Urothelium cell line (cell line): ENCODE measurements at regions not wholly inside any gene's neighbourhood (a gene's known extent, or its start where the extent isn't known, plus 50 kb on each side); places are given as distances from the start of the nearest gene placed in this dataset.
A peak's percentile ranks its signal among the peaks of the same experiment; 100 is the strongest.
"Not testable (repeated sequence)": the region's sequence is repeated elsewhere in the genome, so short reads cannot be mapped to it uniquely, and the experiment has no call there.

Source experiments
- DNase-seq: peaks from one replicate; pipeline ENCODE4 v3.0.0; 2011; ENCODE audit warnings: low spot score, mixed read lengths
- FAIRE-seq: peaks from 2 replicates; lab custom pipeline; 2011; peaks lifted over from hg19 to GRCh38; lab: Jason Lieb, UNC

GRCh38 chr11:96447208-96448110, 57.6 kb downstream of the JRKL start:
- FAIRE-seq (no peak), DNase-seq (no peak)

- DNase-seq (no peak), FAIRE-seq (no peak)
These were observed 58.4 kb downstream of the JRKL start for GRCh38 chr11:96448225-96448624.

GRCh38 chr11:96456111-96456510, 66.3 kb downstream of the JRKL start:
- FAIRE-seq = no peak
- no peak for DNase-seq

- no peak for FAIRE-seq
- no peak for DNase-seq
These were observed 69.9 kb downstream of the JRKL start for GRCh38 chr11:96459751-96460150.

GRCh38 chr11:96461871-96462270, 72.1 kb downstream of the JRKL start:
- no peak for FAIRE-seq

GRCh38 chr11:96464700-96465307, 75.0 kb downstream of the JRKL start:
- peak; percentile 69 for DNase-seq
- FAIRE-seq = peak; percentile 20

More at GRCh38 chr11:96461871-96462270, 72.1 kb downstream of the JRKL start:
- no peak for DNase-seq

- no peak for FAIRE-seq
- no peak for DNase-seq
These were observed 75.7 kb downstream of the JRKL start for GRCh38 chr11:96465512-96465911.

- DNase-seq (no peak), FAIRE-seq (peak; percentile 23)
These were observed 76.8 kb downstream of the JRKL start for GRCh38 chr11:96466607-96467006.

GRCh38 chr11:96469776-96470175, 80.0 kb downstream of the JRKL start:
- no peak for DNase-seq
- FAIRE-seq = no peak

- FAIRE-seq (no peak), DNase-seq (no peak)
These were observed 80.7 kb downstream of the JRKL start for GRCh38 chr11:96470521-96470920.

- DNase-seq (no peak), FAIRE-seq (no peak)
These were observed 82.3 kb downstream of the JRKL start for GRCh38 chr11:96472085-96472484.

GRCh38 chr11:96474263-96474662, 84.5 kb downstream of the JRKL start:
- DNase-seq (no peak), FAIRE-seq (no peak)

- DNase-seq = no peak
These were observed 91.4 kb downstream of the JRKL start for GRCh38 chr11:96481204-96481603.

GRCh38 chr11:96481771-96482170, 92.0 kb downstream of the JRKL start:
- FAIRE-seq (no peak), DNase-seq (no peak)

More at GRCh38 chr11:96481204-96481603, 91.4 kb downstream of the JRKL start:
- FAIRE-seq = no peak

- DNase-seq = no peak
- FAIRE-seq = no peak
These were observed 92.4 kb downstream of the JRKL start for GRCh38 chr11:96482193-96482592.

GRCh38 chr11:96483374-96483955, 93.7 kb downstream of the JRKL start:
- FAIRE-seq = no peak
- no peak for DNase-seq

GRCh38 chr11:96484361-96484760, 94.5 kb downstream of the JRKL start:
- FAIRE-seq (no peak), DNase-seq (no peak)

- DNase-seq (no peak), FAIRE-seq (no peak)
These were observed 97.2 kb downstream of the JRKL start for GRCh38 chr11:96486890-96487611.

- DNase-seq, FAIRE-seq: not testable (repeated sequence)
These were observed 99.1 kb downstream of the JRKL start for GRCh38 chr11:96488911-96489310.

GRCh38 chr11:96500440-96500839, 110.6 kb downstream of the JRKL start:
- no peak for FAIRE-seq
- no peak for DNase-seq

GRCh38 chr11:96506041-96506440, 116.2 kb downstream of the JRKL start:
- DNase-seq (no peak), FAIRE-seq (no peak)
